ENCODE measurements at regions not wholly inside any gene's neighbourhood (a gene's known extent, or its start where the extent isn't known, plus 50 kb on each side); places are given as distances from the start of the nearest gene placed in this dataset.

- no peak for TF ChIP-seq CTCF (IDR thresholded peaks at IDR 0.05)
- no peak for TF ChIP-seq POLR2A (IDR thresholded peaks at IDR 0.05)
- no peak for TF ChIP-seq EP300 (IDR thresholded peaks at IDR 0.05)
- TF ChIP-seq POLR2AphosphoS5 (IDR thresholded peaks at IDR 0.05), result no peak
Observed at GRCh38 chr2:153386481-153386897, 92.1 kb downstream of the RPRM start.
